ELF-1 (cell line): ENCODE measurements at regions not wholly inside any gene's neighbourhood (a gene's known extent, or its start where the extent isn't known, plus 50 kb on each side); places are given as distances from the start of the nearest gene placed in this dataset.

Experiments used
- DNase-seq: peaks from one replicate; pipeline ENCODE4 v3.0.0-alpha.2; 2016; ENCODE audit warnings: low read depth, low spot score

DNA sequence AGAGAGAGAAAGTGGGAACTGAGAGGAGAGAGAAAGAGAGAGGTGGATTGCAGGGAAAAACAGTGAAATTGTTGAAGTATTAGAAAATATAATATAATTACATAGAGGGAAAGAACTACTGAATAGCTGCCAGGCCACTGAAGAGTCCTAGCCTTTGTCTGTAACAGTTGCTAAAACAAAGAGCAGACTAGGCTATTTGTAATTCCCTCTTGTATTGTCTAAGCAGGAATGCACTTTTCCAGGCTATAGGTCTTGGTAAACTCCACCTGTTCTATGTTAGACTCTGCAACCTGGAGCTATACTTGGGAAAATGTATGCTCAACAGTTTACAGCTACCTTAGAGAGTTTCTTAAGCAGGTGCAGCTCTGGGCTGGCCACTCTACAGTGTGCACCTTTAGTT is 1063.3 kb downstream of the ADGRL3 start:
- no peak for DNase-seq

DNA sequence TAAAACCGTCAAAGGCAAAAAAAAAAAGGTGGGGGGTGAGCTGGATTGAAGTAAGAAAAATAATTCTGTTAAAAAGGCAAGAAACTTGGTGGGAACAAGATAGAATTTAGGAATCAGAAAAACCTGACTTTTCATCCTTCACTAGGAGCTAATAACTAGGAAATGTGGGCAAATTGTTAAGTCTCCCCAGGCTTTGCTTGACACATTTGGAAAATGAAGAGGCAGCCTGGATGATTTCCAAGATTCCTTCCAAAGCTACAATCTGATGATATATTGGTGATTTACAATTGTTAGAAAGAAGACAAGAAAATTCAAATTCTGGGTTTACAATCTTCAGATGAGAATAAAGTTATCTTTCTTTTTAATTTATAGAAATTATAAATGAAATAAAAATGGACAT is 1062.5 kb downstream of the ADGRL3 start:
- DNase-seq, result no peak

DNA sequence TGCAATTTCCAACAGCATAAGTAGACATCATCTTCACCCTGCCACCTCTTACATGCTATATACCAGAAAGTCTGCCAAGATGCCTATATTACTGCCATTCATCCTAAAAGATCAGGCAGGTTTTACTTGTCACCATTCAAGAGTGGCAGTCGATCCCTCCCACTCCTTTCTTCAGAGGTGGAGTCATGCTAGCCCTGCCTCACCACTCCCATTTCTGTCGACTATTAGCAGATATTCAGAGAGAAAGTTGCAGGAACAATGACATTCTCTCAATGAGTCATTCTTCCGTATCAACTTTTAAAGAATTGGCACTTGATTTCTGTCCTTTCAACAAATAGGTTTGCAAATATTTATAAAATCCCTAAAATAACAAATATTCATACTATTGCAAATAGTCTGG is 1060.1 kb downstream of the ADGRL3 start:
- no peak for DNase-seq

DNA sequence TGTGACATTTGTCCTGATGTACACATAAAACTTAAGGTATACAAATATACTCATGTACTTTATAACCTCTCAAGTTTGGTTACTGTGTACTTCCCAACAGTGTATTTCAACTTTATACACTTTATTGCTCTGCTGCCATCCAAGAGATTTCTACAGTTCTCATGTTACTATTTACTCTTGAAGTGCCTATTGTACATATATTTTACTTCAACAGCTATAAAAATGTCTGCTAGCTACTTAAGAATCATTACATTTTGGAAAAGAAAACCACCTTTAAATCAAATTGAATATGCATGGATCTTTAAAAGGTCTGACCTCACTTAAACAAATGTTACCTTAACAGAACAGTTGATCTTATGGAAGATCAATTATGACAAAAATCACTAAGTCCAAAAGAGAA is 1056.4 kb downstream of the ADGRL3 start:
- DNase-seq, result no peak

DNA sequence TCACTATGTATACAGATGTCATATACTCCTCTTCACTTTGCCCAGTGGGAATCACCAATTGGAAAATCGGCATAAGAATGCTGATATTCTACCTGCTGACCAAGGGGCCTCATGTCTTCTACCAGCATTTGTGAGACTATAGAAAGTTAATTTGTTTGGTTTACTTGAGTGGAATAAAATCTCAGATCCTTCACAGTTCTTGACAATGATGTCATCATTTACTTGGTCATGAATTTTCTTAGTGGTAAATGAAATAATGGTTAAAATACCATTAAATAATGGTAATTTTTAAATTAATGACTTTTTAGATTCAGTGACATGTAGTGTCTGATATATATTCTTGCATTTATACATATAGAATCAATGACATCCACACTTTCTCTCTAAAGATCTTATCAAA is 1052.6 kb downstream of the ADGRL3 start:
- no peak for DNase-seq

DNA sequence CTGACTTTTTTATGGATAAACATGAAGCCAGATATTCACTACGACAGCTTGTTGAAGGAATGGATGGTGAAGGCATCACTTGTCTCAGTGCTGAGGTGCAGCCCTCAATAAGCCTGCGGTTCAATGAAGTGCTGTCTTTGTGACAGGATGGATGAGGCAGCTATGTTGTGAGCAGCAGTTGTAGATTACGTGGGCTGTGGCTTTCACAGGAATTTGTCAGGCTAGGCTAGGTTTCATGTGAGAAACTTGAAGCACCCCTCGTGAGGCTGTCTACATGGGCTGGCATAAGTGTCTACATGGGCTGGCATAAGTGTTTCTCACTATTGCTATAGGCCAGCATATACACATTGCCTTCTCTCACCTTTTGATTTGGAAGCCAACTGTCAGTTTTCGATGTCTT is 1050.0 kb downstream of the ADGRL3 start:
- no peak for DNase-seq

DNA sequence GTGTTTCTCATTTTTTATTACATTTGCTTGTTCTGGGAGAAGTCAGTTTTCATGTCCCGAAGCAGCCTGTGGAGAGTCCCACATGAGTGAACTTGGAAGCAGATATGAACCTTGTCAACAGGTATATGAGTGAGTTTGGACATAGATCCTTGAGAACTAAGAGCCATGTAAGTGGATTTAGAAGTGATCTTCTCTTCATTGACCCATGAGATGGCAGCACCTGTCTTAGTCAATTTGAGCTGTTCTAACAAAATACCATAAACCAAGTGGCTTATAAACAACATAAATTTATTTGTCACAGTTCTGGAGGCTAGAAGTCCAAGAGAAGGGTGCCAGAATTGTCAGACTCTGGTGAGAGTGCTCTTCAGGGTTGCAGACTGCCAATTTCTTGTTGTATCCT is 1043.8 kb downstream of the ADGRL3 start:
- no peak for DNase-seq

DNA sequence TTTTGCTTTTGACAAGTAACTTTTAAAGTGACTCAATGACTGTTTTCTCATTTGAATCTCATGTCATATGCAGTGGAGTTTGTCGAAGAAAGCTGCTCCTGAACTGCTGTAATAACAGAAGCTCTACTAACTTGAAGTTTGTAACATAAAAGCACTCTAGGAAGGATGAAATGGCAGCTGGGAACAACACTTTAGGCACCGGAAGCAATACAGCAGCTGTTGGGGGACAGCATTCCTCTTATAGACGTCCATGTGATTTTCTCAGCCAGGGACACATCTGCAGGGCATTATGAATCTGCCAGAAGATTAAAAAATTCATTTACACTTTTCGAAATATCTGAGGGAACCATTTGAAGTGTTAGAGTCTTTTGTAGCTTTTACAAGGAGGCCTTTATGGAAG is 1035.8 kb downstream of the ADGRL3 start:
- DNase-seq, result no peak

DNA sequence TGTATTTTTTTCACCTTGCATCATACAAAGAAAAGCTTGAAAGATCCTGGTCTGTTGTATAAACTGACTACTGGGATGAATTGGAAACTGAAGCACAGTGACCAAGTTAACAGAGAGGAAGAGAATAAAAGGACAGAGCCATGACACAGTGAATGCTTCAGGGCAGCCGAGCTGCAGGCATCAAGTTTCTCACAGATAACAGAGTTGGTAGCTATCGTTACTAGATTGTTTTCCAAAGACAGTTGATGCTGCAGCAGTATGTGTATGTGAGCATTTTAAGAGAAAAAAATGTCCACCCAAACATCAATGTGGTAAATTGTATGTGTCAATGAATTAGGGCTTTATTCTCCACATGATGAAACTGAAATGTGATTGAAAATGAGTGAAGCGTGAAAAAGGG is 1032.7 kb downstream of the ADGRL3 start:
- no peak for DNase-seq

DNA sequence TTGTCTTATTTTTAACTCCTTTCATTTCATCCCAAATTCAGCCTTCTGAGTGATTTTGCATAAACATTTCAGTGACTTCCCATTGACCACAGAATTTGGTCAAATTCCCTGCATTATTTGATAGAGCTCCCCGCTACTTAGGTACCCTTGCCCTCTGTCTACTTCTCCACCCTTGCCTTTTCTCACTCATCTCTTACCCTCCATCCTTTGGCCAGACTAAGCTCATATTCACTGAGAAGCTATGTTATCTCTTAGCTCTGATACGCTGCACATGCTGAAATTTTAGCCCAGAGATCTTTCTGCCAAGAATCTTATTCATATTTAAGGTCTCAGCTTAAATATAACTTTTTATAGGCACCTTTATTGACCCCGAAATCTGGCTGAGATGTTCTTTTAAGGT is 1031.9 kb downstream of the ADGRL3 start:
- no peak for DNase-seq

DNA sequence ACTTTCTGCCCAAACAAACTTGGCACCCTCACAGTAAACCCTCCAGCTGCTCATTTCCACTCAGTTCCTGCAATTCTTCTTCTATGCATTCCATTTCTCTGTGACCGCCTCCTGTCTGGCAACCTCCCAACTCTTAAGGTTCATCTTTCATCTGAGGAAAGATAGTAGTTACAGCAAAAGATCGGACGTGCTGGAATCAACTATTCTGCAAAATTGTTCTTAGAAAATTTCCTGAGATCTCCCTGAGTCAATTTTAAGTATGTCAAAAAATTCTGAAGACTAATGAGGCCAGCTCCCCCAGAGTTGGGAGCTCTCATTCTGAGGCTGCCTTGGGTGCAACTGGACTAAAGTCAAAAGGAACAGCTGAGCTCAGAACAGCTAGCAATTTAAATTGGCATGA is 1026.0 kb downstream of the ADGRL3 start:
- DNase-seq, result no peak

DNA sequence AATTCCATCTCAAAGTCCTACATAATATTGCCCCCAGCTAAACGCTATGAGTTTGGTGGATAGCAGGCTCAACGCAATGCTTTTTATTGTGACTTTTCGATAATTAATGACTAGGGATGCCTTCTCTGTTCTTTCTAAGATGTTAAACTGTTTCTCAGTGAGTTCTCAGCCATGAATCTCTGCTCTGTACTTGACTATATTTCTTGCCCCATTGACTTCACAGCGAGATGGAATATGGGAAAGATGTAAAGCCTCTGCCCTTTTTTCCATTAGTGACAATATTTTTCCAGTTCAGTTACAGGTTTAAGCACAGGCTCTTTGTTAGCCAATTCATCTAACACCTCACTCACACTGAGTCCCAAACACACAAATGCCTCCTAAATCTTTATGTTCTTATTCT is 1022.0 kb downstream of the ADGRL3 start:
- no peak for DNase-seq

DNA sequence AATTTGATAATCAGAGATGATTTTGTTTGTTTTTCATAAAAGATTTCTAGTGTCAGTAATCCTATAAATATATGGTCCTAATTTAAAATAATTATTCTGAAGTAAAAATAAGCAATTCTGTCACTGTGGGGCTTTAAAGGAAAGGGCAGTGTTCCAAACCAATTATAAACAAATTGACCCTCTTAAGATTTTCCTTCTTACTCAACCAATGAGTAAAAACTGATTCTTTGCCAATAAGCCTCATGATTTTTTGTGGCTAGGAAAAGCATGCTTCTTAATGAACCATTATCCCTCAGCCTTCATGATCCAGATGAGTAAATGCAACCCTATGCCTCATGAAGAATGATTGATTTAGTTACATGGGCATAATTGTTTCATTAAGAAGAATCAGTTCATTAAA is 1010.4 kb downstream of the ADGRL3 start:
- no peak for DNase-seq

DNA sequence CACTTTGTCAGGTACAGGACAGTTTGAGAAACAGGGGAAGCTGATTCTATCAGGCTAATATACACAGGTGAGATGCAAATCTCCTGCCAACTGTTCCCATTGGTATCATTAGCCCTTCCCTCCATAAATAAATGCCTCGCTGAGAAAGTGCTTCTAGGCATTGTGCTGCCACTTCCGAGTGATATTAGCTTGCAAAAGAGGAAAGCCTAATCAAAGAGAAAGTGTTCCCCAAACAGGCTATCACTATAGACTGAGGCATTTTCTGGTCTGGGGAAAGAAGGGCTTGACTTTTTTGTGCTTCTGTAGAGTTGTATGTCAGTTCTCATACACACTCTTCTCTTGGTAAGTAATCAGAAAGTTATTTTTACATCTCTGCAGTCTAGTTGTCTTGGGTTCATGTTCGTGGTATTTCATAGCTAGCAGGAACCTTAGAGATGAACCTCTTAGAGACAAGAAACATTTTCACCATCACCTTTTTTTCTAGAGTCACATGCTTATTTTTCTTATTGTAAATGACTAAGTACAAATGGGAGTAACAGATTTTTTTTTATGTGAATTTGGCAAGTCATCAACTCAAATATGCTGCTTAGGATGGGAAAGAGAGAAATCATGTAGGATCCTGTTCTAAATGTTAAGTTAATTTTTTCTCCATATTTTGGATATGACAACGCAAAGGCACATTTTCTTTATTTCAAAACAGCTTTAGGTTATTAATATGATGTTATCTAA is 1009.8 kb downstream of the ADGRL3 start:
- DNase-seq, result no peak

DNA sequence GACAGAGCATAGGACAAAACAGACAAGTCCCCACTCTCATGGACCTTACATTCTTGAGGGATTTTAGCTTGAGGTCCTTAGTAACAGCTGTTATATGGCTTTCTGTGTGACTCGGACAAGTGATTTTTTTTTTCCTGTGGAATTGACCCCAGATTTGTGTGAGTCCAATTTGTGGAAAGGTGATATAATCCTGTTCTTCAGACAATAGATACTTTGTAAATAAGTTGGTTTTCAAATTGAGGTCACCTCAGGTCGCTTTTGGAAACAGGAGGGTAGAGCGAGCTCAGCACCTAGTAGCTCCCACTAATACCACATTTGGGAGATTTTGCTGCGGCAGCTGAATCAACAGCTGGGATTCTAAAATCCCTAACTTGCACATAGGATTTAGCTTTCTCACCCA is 1008.8 kb downstream of the ADGRL3 start:
- no peak for DNase-seq

DNA sequence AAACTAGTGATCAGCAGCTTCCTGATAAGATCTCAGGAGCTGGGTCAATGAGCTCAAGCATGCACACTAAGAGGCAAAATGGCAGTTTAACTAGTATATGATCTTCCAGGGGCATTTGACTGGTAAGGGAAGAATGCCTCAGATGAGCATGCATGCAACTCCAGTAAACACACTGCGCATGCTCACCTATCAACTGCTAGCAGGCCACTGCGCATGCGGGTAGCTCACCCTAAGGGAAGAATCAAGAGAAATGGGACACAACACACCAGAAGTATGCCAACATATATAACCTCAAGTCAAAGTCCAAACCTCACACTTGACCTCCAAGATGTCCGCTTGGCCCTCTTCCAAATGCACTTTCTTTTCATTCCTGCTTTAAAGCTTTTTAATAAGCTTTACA is 1004.0 kb downstream of the ADGRL3 start:
- no peak for DNase-seq

DNA sequence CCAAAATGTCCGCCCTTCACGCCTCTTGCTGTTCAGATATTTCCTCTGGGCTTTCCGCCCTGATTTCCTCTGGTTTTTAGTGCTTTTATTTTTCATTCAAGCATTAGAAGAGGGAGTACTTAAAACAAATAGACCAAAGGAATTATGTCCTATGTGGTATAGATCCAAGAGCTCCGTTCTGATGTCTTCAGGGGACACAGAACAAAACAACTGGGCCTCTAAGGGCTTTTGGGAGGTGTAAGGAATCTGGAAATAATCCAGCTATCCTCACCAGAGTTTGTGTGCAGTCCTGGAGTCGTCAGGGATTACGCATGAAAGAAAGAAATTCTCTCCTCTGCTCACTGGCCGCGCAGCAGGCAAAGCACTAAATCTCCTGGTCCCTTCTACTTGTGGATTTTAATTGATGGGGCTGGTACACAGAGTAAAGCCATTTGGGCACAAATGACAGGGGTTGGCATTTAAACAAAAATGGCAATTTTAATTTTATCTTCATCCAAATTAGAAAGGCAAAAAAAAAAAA is 999.2 kb downstream of the ADGRL3 start:
- DNase-seq, result no peak

DNA sequence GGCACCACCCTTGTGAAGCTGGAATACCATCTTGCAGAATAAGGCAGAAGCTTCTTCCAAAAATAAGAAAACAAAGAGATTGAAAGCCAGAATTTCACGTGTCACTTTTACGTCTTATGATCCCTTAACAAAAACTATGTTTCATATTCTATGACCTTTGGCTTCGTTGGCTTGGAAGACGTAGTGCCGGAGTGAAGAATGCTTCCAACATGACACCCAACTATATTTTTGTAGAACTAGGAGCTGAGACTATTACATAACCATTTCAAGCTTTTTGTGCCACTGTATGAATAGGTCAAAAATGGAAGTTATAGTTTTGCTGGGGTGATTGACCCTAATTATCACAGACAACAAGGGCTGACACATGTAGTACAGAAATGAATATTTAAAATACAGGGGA is 996.2 kb downstream of the ADGRL3 start:
- DNase-seq, result no peak

DNA sequence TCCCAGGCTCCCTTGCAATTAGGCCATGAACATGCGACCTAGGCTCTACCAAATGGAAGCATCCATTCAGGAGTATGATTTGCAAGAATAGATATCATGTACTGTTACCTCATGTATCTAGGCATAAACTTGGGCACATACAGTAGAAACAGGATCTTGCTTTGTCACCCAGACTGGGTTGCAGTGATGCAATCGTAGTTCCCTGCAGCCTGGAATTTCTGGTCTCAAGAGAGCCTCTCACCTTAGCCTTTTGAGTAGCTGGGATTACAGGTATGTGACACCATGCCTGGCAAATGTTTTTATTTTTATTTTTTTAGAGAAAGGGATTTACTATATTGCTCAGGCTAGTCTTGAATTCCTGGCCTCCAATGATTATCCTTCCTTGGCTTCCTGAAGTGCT is 994.2 kb downstream of the ADGRL3 start:
- no peak for DNase-seq

DNA sequence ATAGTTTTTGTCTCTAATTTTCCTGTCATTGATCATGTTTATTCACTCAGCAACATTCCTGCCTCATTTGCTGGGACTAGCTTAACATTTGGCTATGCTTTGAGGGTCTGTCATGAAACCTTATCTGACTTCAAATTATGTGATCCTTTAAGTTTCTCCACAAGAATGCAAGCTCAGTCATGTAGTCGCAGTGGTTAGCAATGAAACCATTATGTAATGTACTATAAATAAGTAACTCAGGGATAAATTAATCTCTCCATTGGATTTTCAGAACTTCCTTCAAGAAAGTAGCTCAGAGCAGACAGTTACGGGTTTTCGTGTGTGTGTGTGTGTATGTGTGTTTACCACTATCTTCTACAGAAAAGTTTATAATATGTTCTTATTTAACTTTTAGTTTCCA is 993.6 kb downstream of the ADGRL3 start:
- no peak for DNase-seq

DNA sequence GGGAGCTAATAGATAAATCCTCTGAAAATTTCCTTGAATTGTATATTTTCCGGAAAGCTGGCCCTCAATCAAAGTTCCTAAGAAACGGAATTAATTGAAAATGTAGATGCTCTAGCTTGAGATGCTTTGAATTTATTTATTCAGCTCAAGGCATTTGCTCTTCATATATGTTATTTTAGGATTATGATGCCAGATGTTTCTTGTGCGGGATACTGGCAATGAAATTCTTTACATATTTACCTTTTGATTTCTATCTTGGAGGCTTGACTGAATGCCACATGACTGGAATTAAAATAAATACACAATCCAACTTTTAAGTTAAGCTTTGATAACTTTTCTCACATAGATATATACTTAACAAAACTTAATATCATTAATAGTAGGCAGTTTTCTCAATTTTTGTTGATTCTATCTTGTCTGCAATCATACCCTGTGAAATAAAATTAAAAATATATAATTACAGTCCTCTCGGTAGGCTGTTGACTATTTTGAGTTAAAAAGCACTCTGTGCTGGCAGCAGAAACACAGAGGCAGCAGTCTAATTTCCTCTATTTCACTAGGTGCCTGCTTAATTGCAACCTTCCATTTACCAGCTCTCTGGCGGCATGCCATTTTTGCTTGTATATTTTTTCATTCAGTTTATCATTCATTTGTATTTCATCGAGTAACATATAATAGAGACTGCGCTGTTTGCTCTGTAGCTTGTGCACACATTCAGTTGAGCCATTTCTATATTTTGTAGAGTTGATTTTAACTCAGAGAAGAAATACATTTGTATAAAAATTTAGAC is 991.5 kb downstream of the ADGRL3 start:
- DNase-seq, result no peak

DNA sequence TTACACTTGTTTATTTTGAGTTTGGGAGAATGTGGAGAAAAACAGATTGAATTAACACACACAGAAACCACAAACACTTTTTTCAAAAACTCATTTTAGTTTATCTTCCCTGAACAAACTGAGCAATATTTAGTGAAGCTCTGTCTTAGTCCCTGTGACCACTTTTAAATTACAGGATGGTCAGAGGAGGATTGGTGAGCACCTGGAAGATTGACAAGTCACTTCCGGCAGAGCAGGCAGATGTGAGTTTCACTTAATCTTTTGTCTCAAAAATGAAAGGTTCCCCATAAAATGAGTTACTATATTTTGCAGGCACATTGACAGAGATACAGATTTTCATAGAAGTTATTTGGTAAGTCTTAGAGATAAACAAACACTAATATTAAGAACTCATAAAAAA is 970.1 kb downstream of the ADGRL3 start:
- no peak for DNase-seq

DNA sequence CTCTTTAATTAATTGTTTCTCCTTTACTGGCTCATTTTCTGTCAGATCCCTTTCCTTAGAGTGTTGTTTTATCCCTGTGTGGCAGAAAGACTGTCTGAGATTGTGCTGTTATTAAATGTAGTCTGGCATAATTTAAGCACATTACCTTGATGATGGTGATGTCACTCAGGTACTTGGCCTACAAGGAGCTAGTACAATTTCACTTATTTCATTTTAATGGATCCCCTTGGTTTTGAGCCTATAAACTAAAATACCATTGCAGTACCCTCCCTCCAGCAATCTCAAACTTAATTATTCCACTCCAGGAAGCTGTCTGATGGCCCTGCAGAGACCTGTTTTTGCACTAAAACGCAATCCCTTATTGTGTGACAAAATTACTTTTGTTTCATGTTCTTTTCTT is 968.6 kb downstream of the ADGRL3 start:
- DNase-seq, result no peak
